ENCODE measurements at regions not wholly inside any gene's neighbourhood (a gene's known extent, or its start where the extent isn't known, plus 50 kb on each side); places are given as distances from the start of the nearest gene placed in this dataset.

DNA sequence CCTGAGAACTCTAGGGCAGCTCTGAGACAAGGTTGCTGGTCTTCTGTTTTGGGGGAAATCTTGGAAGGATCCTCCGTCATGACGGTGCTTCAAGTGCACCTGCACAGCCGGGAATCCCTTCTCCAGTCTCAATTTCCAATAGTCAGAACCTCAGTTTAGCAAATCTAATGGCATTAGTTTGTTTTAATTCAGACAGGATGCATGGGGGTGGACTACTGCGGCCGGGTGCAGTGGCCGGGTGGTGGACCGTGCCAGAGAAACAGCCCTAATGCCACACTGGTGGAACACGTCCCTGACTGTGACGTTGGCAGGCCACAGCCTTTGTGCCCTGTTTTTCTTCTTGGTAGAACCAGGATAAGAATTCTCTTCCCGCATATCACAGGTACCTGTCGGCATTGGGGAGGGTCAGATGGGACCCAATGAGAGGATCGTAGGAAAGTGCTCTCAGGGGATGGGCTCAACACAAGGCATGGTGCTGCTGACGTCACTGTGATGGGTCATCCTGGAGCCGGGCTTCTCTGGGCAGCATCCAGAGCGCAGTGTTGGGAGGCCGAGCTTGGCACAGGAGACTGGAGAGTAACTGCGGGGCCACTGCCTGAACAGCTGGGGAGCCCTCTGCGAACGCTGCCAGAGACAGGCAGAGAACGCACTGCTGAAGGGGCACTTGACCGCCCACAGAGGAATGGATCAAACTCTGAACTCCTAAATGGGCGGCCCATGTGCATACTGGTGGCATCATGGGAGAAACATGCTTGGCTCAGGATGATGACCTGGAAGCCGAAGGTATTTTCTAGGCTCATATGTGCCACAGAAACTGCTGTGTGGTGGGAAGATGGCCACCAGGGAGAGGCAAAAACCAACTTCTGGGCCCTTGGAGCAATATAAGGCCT is 313.8 kb upstream of the SHH start:
- DNase-seq (ENCODE audit: low read depth) = no peak

DNA sequence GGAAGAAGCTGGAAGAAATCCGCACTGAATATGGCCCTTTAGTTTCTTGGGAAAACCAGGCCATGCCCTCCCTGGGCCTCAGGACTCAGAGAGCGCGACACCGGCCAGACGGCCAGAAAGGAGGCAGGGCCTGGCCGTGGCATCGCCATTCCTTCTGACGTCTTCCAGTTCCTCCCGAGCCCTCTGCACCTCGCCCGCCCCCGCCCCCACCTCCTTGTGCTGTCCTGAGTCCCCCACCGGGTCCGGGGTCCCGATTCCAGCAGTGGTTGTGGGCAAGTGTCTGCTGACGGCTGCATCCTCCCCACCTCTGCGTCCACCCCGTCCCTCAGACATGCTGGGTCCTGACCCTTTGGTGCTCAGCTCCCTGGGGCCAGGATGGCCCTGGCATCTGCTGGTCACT is 312.1 kb upstream of the SHH start:
- no peak for DNase-seq (ENCODE audit: low read depth)
- no peak overlapping the region for H3K4me3 ChIP-seq (ENCODE audit: low read depth, low read length)

More for the DNA sequence above, 313.8 kb upstream of the SHH start:
- H3K4me3 ChIP-seq (ENCODE audit: low read depth, low read length) = no peak overlapping the region

GRCh38 chr7:156123362-156123761 is 311.1 kb upstream of the SHH start:
- no peak for DNase-seq (ENCODE audit: low read depth)
- H3K4me3 ChIP-seq (ENCODE audit: low read depth, low read length) = no peak overlapping the region

DNA sequence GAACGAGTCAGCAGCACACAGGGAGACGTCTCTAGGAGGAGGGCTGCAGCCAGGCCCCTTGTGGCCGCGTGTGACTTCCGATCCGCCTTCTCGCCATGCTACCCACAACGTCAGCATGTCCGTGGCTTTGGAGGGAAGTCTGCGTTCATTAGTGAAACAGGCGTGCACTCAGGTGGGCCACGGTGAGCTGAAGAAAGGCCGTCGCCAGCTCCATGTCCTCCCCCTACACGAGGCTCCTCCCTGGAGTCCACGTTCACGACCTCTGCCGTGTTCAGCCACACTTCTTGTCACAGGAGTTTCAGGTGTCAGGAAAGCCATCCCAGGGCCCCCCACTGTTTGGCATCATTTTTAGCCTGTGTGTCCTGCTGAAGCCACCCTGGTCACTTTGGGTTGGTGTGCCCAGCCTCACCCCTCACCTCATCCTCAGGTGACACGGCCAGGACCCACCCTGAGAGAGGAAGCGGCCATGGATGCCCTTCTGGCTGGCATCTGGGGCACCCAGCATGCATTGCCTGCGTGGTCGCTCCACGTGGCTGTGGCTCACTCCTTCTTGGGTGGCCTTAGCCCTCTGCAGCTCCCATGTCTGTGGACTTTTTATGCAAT is 310.6 kb upstream of the SHH start:
- no peak overlapping the region for H3K4me3 ChIP-seq (ENCODE audit: low read depth, low read length)

GRCh38 chr7:156121956-156122355 is 309.7 kb upstream of the SHH start:
- DNase-seq (ENCODE audit: low read depth) = no peak
- H3K4me3 ChIP-seq (ENCODE audit: low read depth, low read length) = no peak overlapping the region

More for the DNA sequence above, 310.6 kb upstream of the SHH start:
- DNase-seq (ENCODE audit: low read depth) = no peak

DNA sequence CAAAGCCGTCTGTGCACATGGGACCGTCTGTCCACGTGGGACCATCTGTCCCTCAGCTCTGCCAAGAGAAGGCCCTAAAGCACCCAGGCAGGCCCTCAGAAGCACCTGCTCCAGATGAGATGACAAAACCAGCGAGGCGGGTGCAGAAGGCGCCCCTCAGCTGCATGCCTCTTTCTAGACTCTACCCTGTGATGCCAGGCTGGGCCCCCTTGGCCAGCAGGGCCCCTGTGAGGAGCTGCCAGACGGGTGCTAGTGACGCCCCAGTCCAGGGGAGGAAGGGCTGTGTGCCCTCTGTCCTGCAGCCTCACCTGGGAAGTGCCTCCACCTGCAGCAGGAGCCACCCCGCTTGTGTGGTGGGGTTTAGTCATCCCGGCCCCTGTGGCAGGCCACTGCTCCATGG is 309.2 kb upstream of the SHH start:
- no peak overlapping the region for H3K4me3 ChIP-seq (ENCODE audit: low read depth, low read length)
- DNase-seq (ENCODE audit: low read depth) = no peak

- no peak overlapping the region for H3K4me3 ChIP-seq (ENCODE audit: low read depth, low read length)
Measured at GRCh38 chr7:156120552-156120951, 308.3 kb upstream of the SHH start.

GRCh38 chr7:156119771-156120170 is 307.5 kb upstream of the SHH start:
- DNase-seq (ENCODE audit: low read depth) = no peak
- no peak overlapping the region for H3K4me3 ChIP-seq (ENCODE audit: low read depth, low read length)

More at GRCh38 chr7:156120552-156120951, 308.3 kb upstream of the SHH start:
- DNase-seq (ENCODE audit: low read depth) = no peak

DNA sequence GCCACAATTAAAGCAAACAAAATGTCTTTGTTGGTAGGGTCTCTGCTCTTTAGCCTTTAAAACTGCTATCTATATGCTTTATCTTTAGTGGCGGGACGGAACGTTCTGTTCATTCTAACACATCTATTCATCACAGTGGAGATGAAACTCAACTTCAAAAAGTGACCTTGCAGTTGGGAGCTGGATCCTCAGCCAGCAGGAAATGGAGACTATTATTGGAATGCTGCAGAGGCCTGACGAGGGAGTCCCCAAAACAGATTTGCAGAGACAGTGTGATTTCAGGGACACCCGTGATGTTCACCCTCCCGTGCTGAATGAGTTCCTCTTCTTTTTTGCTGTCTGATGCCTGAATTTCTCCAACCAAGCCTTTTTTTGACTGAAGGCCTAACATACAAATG is 306.0 kb upstream of the SHH start:
- H3K4me3 ChIP-seq (ENCODE audit: low read depth, low read length) = no peak overlapping the region
- DNase-seq (ENCODE audit: low read depth) = no peak

DNA sequence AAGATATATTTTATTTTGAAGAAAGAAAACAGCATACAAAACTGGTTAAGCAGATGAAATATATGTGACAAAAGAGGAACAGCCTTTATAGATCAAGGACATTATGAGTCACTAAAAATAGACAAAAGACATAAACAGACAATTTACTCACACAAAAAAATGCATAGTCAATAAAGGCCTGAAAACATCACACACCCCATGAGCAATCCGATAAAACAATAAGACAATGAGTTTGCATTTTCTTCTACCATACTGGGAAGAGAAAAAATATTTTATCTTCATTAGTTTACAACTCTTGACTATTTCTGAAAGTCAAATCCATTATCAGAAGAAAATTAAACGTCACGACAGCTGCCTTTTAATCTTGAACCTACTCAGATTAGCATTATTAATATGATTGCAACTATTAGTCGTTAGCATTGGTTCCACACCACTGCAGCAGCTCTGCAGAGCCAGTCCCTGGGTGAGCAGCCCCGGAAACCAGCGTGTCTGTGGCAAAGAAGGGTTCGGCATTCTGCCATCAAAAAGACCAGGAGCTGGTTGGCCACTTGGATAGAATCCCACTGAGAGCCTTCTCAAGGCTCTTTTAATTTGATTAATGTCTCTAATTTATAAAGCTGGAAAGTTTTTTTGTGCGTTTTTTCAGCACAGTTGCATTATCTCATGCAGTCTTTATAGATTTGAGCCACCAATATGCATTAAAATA is 305.4 kb upstream of the SHH start:
- H3K4me3 ChIP-seq (ENCODE audit: low read depth, low read length) = no peak overlapping the region
- DNase-seq (ENCODE audit: low read depth) = no peak

DNA sequence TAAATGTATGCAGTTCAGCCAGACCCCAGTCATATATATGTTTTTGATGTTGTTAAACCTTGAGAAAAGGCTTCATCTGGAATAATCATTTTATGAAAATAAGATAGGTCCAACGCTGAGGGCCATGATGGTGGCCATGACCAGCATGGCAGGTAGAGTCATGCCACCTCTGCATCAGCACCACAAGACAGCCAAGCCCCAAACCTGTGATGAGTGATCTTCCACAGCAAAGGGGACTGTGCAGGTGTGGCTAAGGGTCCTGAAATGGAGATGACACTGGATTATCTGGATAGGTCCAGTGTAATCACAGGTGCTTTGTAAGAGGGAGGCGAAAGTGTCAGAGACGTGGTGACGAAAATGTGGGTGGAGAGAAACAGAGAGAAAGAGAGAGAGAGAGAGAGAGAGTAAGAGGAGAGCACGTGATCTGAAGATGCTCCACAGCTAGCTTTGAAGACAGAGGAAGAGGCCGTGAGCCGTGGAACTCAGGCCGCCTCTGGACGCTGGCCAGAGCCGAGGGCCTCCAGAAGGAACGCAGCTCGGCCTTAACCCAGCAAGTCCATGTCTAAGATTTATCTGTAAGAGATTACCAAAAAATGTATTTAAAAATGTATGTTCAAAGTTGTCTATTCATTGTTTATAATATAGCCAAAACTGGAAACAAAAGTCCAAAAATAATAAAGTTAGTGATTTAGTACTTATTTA is 304.4 kb upstream of the SHH start:
- no peak overlapping the region for H3K4me3 ChIP-seq (ENCODE audit: low read depth, low read length)
- no peak for DNase-seq (ENCODE audit: low read depth)

DNA sequence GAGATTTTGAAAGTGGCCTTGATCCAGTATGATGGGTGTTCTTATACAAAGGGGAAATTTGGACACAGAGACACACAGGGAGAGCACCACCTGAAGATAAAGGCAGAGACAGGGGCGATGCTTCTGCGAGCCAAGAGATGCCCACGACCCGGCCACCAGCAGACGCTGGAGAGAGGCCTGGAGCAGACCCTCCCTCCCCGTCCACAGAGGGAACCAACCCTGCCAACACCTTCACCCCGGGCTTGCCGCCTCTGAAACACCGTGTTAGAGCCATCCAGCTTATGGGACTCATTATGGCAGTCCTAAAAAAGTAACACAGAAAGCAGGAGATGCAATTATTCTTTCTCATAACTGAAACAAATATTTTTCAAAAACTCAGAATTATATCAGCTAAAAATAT is 303.3 kb upstream of the SHH start:
- no peak for DNase-seq (ENCODE audit: low read depth)
- no peak overlapping the region for H3K4me3 ChIP-seq (ENCODE audit: low read depth, low read length)

GRCh38 chr7:156113731-156114130 is 301.5 kb upstream of the SHH start:
- no peak overlapping the region for H3K4me3 ChIP-seq (ENCODE audit: low read depth, low read length)

DNA sequence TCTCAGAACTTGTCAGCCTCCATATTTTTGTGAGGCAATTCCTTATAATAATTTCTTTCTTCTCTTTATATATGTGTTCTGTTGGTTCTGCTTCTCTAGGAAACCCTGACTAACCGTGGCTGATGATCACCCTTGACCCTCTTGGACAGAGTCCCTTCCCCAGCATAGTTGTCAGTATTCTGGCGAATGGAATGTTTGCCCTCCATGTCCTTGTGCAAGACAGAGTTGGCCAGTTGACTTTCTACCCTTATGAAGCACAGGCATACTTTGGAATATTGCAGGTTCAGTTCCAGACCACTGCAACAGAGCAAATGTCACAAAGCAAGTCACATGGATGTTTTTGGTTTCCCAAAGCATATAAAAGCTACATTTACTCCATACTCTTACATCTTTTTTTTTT is 297.7 kb upstream of the SHH start:
- H3K4me3 ChIP-seq (ENCODE audit: low read depth, low read length) = no peak overlapping the region
- DNase-seq (ENCODE audit: low read depth) = no peak

More at GRCh38 chr7:156113731-156114130, 301.5 kb upstream of the SHH start:
- no peak for DNase-seq (ENCODE audit: low read depth)

DNA sequence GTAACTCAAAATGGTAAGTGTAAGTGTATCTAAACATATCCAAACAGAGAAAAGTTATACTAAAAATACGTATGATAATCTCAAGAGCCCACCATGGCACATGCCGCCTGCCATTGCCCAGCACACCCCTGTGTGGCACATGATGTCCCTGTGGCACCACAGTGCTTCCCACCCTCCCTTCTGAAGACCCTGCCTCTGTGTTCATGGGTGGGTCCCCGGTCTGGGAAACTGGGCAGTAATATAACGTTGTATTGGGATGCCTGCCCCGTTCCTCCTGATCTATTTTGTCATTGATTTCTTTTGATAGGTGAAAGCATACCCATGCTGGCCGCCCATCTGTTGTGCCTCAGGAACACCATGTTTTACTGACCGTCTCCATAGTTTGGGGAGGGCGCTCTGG is 296.8 kb upstream of the SHH start:
- H3K4me3 ChIP-seq (ENCODE audit: low read depth, low read length) = no peak overlapping the region
- DNase-seq (ENCODE audit: low read depth) = no peak

- H3K4me3 ChIP-seq (ENCODE audit: low read depth, low read length) = no peak overlapping the region
- no peak for DNase-seq (ENCODE audit: low read depth)
Measured at GRCh38 chr7:156107957-156108356, 295.7 kb upstream of the SHH start.

DNA sequence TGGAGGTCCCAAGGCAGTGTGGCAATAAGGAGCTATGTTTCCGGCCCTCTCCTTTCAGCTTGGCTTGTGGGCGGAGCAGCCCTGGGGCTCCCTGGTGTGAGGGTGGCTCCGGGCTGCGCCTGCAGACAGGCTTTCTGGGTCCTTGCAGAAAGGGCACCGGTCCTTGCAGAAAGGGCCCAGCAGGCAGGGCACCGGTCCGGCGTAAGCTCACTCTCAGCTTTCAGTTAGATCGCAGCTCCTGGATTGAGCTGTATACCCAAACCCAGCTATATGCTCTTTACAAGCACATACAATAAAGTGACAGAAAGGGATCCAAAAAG is 293.8 kb upstream of the SHH start:
- DNase-seq (ENCODE audit: low read depth) = no peak
- H3K4me3 ChIP-seq (ENCODE audit: low read depth, low read length) = no peak overlapping the region

GRCh38 chr7:156105337-156106106 is 293.3 kb upstream of the SHH start:
- no peak overlapping the region for H3K4me3 ChIP-seq (ENCODE audit: low read depth, low read length)

More at GRCh38 chr7:156105337-156106106, 293.3 kb upstream of the SHH start:
- DNase-seq (ENCODE audit: low read depth) = no peak
